ENCODE measurements at regions not wholly inside any gene's neighbourhood (a gene's known extent, or its start where the extent isn't known, plus 50 kb on each side); places are given as distances from the start of the nearest gene placed in this dataset.

DNA sequence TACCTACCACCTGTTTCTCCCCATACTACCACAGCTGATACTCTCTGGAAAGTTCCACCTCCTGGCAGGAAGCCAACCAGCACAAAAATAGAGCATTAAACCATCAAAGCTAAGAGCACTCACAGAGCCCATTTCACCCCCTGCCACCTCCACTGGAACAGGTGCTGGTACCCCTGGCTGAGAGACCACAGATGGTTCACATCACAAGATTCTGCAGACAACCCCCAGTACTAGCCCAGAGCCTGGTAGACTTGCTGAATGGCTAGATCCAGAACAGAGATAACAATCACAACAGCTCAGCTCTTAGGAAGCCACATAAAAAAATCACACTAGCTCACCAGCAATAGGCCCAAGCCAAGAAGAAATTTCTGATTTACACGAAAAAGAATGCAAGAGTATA is 855.2 kb downstream of the FSCB start:
- Histone ChIP-seq H3K4me1 (ENCODE audit: control insufficient read depth, insufficient read depth, low read length) (no peaks in the 10 kb centered on the region), H3K4me3 (ENCODE audit: low read depth, low read length) (no peak overlapping the region), H3K9me3 (ENCODE audit: control insufficient read depth, insufficient read depth, low read length) (no peaks in the 10 kb centered on the region), H3K9ac (ENCODE audit: low read depth, low read length) (no peak overlapping the region), H3K36me3 (ENCODE audit: control insufficient read depth, insufficient read depth, low read length) (no peaks in the 10 kb centered on the region), H3K27me3 (ENCODE audit: control insufficient read depth, insufficient read depth, low read length) (no peaks in the 10 kb centered on the region), H3K27ac (ENCODE audit: low read depth, low read length) (no peak overlapping the region)

DNA sequence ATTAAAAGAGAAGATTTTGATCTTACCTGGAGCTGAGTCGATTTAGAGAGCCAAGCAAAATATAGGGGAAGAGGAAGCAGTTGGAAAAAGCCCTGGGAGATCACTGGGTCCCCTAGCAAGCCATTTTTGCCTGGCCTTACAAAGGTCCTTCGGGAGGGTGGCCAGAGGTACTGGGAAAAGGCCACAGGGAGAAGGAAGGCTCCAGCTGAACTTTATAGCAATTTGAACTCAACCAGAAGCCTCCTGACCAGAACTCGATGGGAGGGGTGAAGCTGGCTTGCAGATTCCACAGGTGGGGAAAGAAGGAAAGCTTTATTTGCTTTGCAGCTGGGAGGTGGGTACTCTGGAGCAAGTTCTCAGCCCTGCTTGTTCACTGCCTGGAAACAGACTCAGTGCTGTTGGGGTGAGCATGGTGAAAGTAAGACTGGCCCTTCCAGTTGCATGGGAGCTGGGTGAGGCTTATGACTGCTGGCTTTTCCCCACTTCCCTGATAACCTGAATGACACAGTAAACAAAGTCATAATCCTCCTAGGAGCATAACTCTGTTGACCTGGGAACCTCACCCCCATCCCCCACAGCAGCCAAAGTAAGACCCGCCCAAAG is 855.8 kb downstream of the FSCB start:
- no peak overlapping the region for H3K9ac ChIP-seq (ENCODE audit: low read depth, low read length)
- no peak overlapping the region for H3K4me3 ChIP-seq (ENCODE audit: low read depth, low read length)
- H3K36me3 ChIP-seq (ENCODE audit: control insufficient read depth, insufficient read depth, low read length) = no peaks in the 10 kb centered on the region
- no peak overlapping the region for H3K27ac ChIP-seq (ENCODE audit: low read depth, low read length)
- no peaks in the 10 kb centered on the region for H3K27me3 ChIP-seq (ENCODE audit: control insufficient read depth, insufficient read depth, low read length)
- no peaks in the 10 kb centered on the region for H3K4me1 ChIP-seq (ENCODE audit: control insufficient read depth, insufficient read depth, low read length)
- H3K9me3 ChIP-seq (ENCODE audit: control insufficient read depth, insufficient read depth, low read length) = no peaks in the 10 kb centered on the region

DNA sequence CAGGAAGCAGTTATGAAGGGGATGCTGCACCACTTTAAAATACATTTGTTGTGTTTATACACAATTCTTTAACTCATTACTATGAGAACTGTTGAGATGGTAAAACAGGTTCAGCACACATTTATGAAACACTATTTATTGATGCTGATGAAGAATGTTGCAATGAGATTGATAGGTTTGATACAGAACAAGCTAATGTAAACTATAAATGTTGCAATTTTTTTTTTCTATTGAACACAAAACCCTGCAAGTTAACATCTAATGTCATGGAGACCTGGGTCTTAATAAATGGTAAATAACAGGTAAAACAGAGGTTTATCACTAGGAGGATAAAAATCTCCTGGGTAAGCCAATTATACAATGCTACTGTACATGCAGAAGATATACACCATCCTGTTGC is 857.6 kb downstream of the FSCB start:
- Histone ChIP-seq H3K27ac (ENCODE audit: low read depth, low read length) (no peak overlapping the region), H3K27me3 (ENCODE audit: control insufficient read depth, insufficient read depth, low read length) (no peaks in the 10 kb centered on the region), H3K4me3 (ENCODE audit: low read depth, low read length) (no peak overlapping the region), H3K9ac (ENCODE audit: low read depth, low read length) (no peak overlapping the region), H3K4me1 (ENCODE audit: control insufficient read depth, insufficient read depth, low read length) (no peaks in the 10 kb centered on the region), H3K36me3 (ENCODE audit: control insufficient read depth, insufficient read depth, low read length) (no peaks in the 10 kb centered on the region), H3K9me3 (ENCODE audit: control insufficient read depth, insufficient read depth, low read length) (no peaks in the 10 kb centered on the region)

DNA sequence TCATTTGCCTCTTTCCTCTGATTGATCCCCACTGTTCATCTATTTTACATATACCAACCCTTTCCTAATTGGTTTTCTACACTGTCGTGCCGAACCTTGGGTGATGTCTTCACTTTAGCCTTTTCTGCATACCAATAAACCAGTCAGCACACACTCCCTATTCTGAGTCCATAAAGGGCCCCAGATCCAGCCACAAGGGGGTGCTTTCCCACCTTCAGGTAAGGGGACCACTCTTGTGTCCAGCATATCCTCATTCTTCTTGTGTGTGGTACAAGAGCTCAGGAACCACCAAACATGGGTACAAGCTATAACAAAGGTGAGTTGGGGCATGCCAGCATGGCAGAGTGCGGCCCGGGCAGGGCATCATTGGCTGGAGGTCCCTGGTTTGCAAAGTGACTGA is 859.8 kb downstream of the FSCB start:
- Histone ChIP-seq H3K36me3 (ENCODE audit: control insufficient read depth, insufficient read depth, low read length) (no peaks in the 10 kb centered on the region), H3K9ac (ENCODE audit: low read depth, low read length) (no peak overlapping the region), H3K4me1 (ENCODE audit: control insufficient read depth, insufficient read depth, low read length) (no peaks in the 10 kb centered on the region), H3K27me3 (ENCODE audit: control insufficient read depth, insufficient read depth, low read length) (no peaks in the 10 kb centered on the region), H3K27ac (ENCODE audit: low read depth, low read length) (no peak overlapping the region), H3K4me3 (ENCODE audit: low read depth, low read length) (no peak overlapping the region), H3K9me3 (ENCODE audit: control insufficient read depth, insufficient read depth, low read length) (no peaks in the 10 kb centered on the region)

DNA sequence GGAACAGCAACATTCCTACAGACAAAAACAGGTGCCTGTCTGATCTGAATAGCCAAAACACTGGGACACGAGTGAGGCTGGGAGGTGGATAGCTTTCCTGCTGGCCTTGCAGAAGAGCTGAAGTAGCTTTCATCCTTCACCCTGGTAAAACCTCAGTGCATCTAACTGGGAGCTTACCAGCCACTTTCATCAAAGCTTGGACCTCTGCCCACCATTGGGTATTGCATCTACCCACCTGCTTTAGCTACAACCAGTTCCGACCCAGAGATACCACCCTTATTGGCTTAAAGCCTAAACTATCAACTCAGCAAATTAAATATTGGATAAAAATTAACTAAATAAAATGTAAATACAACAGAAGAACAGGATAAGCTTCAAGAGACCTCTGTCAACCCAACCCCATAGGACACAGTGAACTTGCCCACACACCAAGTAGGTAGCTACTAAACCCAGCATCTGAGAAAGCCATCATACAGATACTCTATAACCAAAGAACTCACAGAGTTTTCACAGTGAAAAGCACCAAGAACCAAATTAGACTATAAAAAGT is 866.3 kb downstream of the FSCB start:
- Histone ChIP-seq H3K4me1 (ENCODE audit: control insufficient read depth, insufficient read depth, low read length) (no peaks in the 10 kb centered on the region), H3K9me3 (ENCODE audit: control insufficient read depth, insufficient read depth, low read length) (no peaks in the 10 kb centered on the region), H3K9ac (ENCODE audit: low read depth, low read length) (no peak overlapping the region), H3K27me3 (ENCODE audit: control insufficient read depth, insufficient read depth, low read length) (no peaks in the 10 kb centered on the region), H3K27ac (ENCODE audit: low read depth, low read length) (no peak overlapping the region), H3K36me3 (ENCODE audit: control insufficient read depth, insufficient read depth, low read length) (no peaks in the 10 kb centered on the region), H3K4me3 (ENCODE audit: low read depth, low read length) (no peak overlapping the region)

DNA sequence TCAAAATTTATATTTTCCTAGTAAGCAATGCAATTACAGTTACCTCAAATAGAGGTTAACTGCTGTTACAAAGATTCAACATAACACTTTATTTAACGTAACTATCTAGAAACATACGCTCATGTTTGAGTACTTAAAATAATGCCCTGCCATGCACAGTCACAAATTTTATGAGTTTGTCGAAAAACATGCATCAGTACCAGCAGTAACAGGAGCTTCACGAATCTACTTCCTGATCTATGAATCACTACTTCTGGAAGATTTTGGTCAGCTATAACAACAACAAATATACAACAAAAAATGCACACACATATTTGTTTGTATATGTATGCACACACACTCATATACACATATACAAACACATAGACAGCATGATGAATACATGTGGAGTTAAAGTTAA is 881.8 kb downstream of the FSCB start:
- Histone ChIP-seq H3K4me3 (ENCODE audit: low read depth, low read length) (no peak overlapping the region), H3K9me3 (ENCODE audit: control insufficient read depth, insufficient read depth, low read length) (no peaks in the 10 kb centered on the region), H3K4me1 (ENCODE audit: control insufficient read depth, insufficient read depth, low read length) (no peaks in the 10 kb centered on the region), H3K27me3 (ENCODE audit: control insufficient read depth, insufficient read depth, low read length) (no peaks in the 10 kb centered on the region), H3K27ac (ENCODE audit: low read depth, low read length) (no peak overlapping the region), H3K9ac (ENCODE audit: low read depth, low read length) (no peak overlapping the region), H3K36me3 (ENCODE audit: control insufficient read depth, insufficient read depth, low read length) (no peaks in the 10 kb centered on the region)

DNA sequence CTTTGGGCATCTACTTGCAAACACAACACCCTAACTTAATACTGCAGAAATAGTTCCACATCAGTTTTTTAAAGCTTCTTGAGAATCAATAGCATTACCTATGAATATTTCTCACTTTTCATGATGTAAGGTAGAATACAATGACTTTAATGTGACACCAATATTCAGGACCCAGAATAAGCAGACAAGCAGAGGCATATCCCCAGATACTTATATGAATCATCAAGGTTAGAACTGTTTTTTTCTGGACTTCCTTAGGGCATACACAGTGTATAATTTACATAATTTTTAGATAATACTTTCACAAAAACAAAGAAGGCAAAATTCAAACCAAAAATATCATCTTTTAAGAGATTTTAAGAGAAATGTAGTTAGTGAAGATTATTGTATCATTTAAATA is 885.8 kb downstream of the FSCB start:
- no peak overlapping the region for H3K9ac ChIP-seq (ENCODE audit: low read depth, low read length)
- H3K4me1 ChIP-seq (ENCODE audit: control insufficient read depth, insufficient read depth, low read length) = no peaks in the 10 kb centered on the region
- H3K27me3 ChIP-seq (ENCODE audit: control insufficient read depth, insufficient read depth, low read length) = no peaks in the 10 kb centered on the region
- no peaks in the 10 kb centered on the region for H3K36me3 ChIP-seq (ENCODE audit: control insufficient read depth, insufficient read depth, low read length)
- no peak overlapping the region for H3K4me3 ChIP-seq (ENCODE audit: low read depth, low read length)
- H3K9me3 ChIP-seq (ENCODE audit: control insufficient read depth, insufficient read depth, low read length) = peaks cover 6% of the 10 kb centered on the region; the same call in 1 of the 2 replicates
- H3K27ac ChIP-seq (ENCODE audit: low read depth, low read length) = no peak overlapping the region

DNA sequence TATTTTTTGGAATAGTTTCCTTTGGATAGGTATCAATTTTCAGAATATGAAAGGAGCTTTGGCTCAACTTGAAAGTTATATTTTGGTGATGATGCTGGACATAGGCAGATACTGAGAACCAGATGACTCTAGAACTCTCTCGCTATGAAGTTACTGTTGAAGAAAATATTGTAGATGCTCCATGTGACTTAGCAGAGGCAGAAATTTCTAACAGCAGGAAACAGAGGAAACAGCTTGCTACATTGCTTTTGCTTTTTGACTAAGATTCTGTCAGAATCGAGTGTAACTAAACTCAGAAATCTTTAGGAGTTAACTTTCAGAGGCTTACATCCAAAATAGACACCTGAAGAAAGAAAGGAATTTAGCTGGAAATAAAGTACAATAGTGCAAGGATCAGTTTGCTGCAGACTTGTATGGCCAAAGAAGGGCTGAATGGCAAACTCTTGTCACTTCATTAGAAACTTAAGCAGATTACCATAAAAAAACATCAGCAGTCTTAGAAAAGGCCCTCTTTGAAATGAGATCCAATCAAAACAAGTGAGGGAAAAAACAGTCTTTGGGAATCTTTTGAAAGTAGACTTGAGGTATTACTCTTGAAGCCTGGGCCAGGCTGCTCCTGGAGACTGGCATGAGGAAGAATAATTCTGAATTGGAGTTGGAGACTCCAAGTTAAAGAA is 911.8 kb downstream of the FSCB start:
- H3K9ac ChIP-seq (ENCODE audit: low read depth, low read length) = no peak overlapping the region
- H3K4me1 ChIP-seq (ENCODE audit: control insufficient read depth, insufficient read depth, low read length) = no peaks in the 10 kb centered on the region
- H3K4me3 ChIP-seq (ENCODE audit: low read depth, low read length) = no peak overlapping the region
- peaks cover 4% of the 10 kb centered on the region; the same call in 1 of the 2 replicates for H3K9me3 ChIP-seq (ENCODE audit: control insufficient read depth, insufficient read depth, low read length)
- no peak overlapping the region for H3K27ac ChIP-seq (ENCODE audit: low read depth, low read length)
- H3K27me3 ChIP-seq (ENCODE audit: control insufficient read depth, insufficient read depth, low read length) = no peaks in the 10 kb centered on the region
- H3K36me3 ChIP-seq (ENCODE audit: control insufficient read depth, insufficient read depth, low read length) = no peaks in the 10 kb centered on the region

DNA sequence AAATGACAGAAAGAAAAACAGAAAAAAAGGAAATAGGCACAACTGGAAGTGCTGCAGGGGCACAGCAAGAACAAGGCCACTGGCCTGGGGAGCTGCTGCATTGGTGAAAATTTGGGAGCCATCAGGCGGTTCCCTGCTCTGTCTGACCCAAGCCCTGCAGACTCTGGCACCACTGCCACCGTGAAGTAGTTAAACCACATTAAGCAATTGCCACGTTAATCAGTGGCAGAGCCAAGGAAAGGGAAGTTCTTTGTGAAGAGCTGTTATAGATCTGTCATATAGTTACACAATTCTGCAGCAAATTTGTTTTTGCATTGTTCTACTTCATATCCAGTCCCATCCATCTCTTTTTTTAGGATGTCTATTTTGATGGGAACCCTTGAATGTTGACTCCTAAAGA is 915.3 kb downstream of the FSCB start:
- no peaks in the 10 kb centered on the region for H3K27me3 ChIP-seq (ENCODE audit: control insufficient read depth, insufficient read depth, low read length)
- no peak overlapping the region for H3K4me3 ChIP-seq (ENCODE audit: low read depth, low read length)
- H3K27ac ChIP-seq (ENCODE audit: low read depth, low read length) = no peak overlapping the region
- no peaks in the 10 kb centered on the region for H3K36me3 ChIP-seq (ENCODE audit: control insufficient read depth, insufficient read depth, low read length)
- H3K9ac ChIP-seq (ENCODE audit: low read depth, low read length) = no peak overlapping the region
- no peaks in the 10 kb centered on the region for H3K9me3 ChIP-seq (ENCODE audit: control insufficient read depth, insufficient read depth, low read length)
- peaks cover 6% of the 10 kb centered on the region; the same call in 1 of the 2 replicates for H3K4me1 ChIP-seq (ENCODE audit: control insufficient read depth, insufficient read depth, low read length)

DNA sequence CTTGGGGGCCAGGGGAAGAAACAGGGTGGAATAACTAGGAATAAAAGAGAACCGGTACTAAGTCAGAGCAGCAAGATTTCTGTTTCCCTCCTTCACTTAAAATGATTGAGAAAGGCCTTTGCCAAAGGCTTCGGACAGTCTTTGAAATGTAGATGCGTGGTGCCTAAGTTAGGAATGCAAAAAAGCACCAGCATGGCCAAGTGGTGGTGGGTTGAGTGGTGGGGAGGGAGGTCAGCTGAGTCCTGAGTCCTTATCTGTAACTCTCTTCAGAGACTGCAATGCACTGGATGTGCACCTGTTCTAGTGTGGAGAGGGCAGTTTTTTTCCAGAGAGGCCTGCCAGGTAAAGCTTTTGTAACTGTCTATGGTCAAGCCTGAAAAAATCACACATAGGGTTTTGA is 919.9 kb downstream of the FSCB start:
- Histone ChIP-seq H3K9ac (ENCODE audit: low read depth, low read length) (no peak overlapping the region), H3K4me1 (ENCODE audit: control insufficient read depth, insufficient read depth, low read length) (peaks cover 11% of the 10 kb centered on the region; the same call in 1 of the 2 replicates), H3K4me3 (ENCODE audit: low read depth, low read length) (no peak overlapping the region), H3K27me3 (ENCODE audit: control insufficient read depth, insufficient read depth, low read length) (no peaks in the 10 kb centered on the region), H3K9me3 (ENCODE audit: control insufficient read depth, insufficient read depth, low read length) (peaks cover 2% of the 10 kb centered on the region; the same call in 1 of the 2 replicates), H3K36me3 (ENCODE audit: control insufficient read depth, insufficient read depth, low read length) (no peaks in the 10 kb centered on the region), H3K27ac (ENCODE audit: low read depth, low read length) (no peak overlapping the region)

DNA sequence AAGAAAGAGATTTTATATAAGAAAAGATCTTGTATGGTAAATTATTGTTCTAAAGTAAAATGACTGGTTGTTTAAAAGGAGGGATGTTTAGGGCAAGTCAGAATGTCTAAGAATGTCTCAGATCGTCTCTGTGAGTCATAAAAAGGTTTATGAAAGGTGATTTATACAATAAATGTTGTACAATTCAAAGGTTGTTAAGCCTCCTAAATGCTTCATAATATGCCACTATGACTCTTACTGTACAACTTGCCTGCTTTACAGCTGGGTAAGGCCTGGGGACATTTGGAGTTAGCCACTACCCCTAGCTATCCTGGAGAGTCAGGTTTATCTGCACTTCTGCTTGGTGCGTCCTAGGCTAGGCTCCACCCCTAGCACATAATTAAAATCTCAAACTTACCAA is 927.4 kb downstream of the FSCB start:
- H3K4me3 ChIP-seq (ENCODE audit: low read depth, low read length) = no peak overlapping the region
- H3K36me3 ChIP-seq (ENCODE audit: control insufficient read depth, insufficient read depth, low read length) = no peaks in the 10 kb centered on the region
- H3K27me3 ChIP-seq (ENCODE audit: control insufficient read depth, insufficient read depth, low read length) = no peaks in the 10 kb centered on the region

More for the DNA sequence above, 927.4 kb downstream of the FSCB start:
- Histone ChIP-seq H3K9me3 (ENCODE audit: control insufficient read depth, insufficient read depth, low read length) (peaks cover 11% of the 10 kb centered on the region), H3K27ac (ENCODE audit: low read depth, low read length) (no peak overlapping the region), H3K4me1 (ENCODE audit: control insufficient read depth, insufficient read depth, low read length) (0 out of 2 replicates have a peak, but pooled peaks cover 3% of the 10 kb centered on the region), H3K9ac (ENCODE audit: low read depth, low read length) (no peak overlapping the region)

All from HUES48 (cell line).